ENCODE measurements at regions not wholly inside any gene's neighbourhood (a gene's known extent, or its start where the extent isn't known, plus 50 kb on each side); places are given as distances from the start of the nearest gene placed in this dataset.

- TF ChIP-seq, protein P1, sequence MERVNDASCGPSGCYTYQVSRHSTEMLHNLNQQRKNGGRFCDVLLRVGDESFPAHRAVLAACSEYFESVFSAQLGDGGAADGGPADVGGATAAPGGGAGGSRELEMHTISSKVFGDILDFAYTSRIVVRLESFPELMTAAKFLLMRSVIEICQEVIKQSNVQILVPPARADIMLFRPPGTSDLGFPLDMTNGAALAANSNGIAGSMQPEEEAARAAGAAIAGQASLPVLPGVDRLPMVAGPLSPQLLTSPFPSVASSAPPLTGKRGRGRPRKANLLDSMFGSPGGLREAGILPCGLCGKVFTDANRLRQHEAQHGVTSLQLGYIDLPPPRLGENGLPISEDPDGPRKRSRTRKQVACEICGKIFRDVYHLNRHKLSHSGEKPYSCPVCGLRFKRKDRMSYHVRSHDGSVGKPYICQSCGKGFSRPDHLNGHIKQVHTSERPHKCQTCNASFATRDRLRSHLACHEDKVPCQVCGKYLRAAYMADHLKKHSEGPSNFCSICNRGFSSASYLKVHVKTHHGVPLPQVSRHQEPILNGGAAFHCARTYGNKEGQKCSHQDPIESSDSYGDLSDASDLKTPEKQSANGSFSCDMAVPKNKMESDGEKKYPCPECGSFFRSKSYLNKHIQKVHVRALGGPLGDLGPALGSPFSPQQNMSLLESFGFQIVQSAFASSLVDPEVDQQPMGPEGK (CRISPR knock-in tag; IDR thresholded peaks at IDR 0.05; ENCODE audit: borderline replicate concordance), result no peak
- no peak for TF ChIP-seq RARB (CRISPR knock-in tag; IDR thresholded peaks at IDR 0.05)
- TF ChIP-seq CREB5 (CRISPR knock-in tag; IDR thresholded peaks at IDR 0.05; ENCODE audit: low read depth), result no peak
- no peak for TF ChIP-seq ZFP3 (CRISPR knock-in tag; IDR thresholded peaks at IDR 0.05)
- TF ChIP-seq TCF4 (CRISPR knock-in tag; IDR thresholded peaks at IDR 0.05; ENCODE audit: borderline replicate concordance), result no peak
- TF ChIP-seq ZNF565 (CRISPR knock-in tag; conservative IDR thresholded peaks at IDR 0.05; ENCODE audit: low read depth), result no peak
These were observed 239.4 kb downstream of the CSNK2A3 start for GRCh38 chr11:11113626-11114025.

Measured in SK-N-SH treated with all-trans-retinoic acid at 6 μM for 48 hours (cell line).